ENCODE measurements at regions not wholly inside any gene's neighbourhood (a gene's known extent, or its start where the extent isn't known, plus 50 kb on each side); places are given as distances from the start of the nearest gene placed in this dataset.

GRCh38 chr1:212192261-212192998, 92.8 kb upstream of the PPP2R5A start:
- no peak overlapping the region for H3K27ac ChIP-seq
- DNase-seq = no peak
- no peak overlapping the region for H3K4me3 ChIP-seq
- TF ChIP-seq POLR2A (IDR thresholded peaks at IDR 0.05) = no peak
- no peak for TF ChIP-seq CTCF (IDR thresholded peaks at IDR 0.05)
- no peaks in the 10 kb centered on the region for H3K36me3 ChIP-seq
- no peaks in the 10 kb centered on the region for H3K9me3 ChIP-seq
- H3K4me1 ChIP-seq = no peaks in the 10 kb centered on the region
- no peaks in the 10 kb centered on the region for H3K27me3 ChIP-seq

- Histone ChIP-seq H3K27ac (no peak overlapping the region), H3K9me3 (no peaks in the 10 kb centered on the region), H3K27me3 (no peaks in the 10 kb centered on the region), H3K36me3 (no peaks in the 10 kb centered on the region), H3K4me3 (no peak overlapping the region), H3K4me1 (no peaks in the 10 kb centered on the region)
- no peak for DNase-seq
- no peak for TF ChIP-seq CTCF (IDR thresholded peaks at IDR 0.05)
- TF ChIP-seq POLR2A (IDR thresholded peaks at IDR 0.05) = no peak
Measured at GRCh38 chr1:212196355-212196754, 88.9 kb upstream of the PPP2R5A start.

- Histone ChIP-seq H3K27me3 (no peaks in the 10 kb centered on the region), H3K9me3 (no peaks in the 10 kb centered on the region), H3K36me3 (no peaks in the 10 kb centered on the region), H3K4me3 (no peak overlapping the region), H3K27ac (no peak overlapping the region), H3K4me1 (no peaks in the 10 kb centered on the region)
- DNase-seq = no peak
- TF ChIP-seq POLR2A (IDR thresholded peaks at IDR 0.05) (no peak), CTCF (IDR thresholded peaks at IDR 0.05) (no peak)
Measured at GRCh38 chr1:212201461-212201860, 83.7 kb upstream of the PPP2R5A start.

- H3K27me3 ChIP-seq = no peaks in the 10 kb centered on the region
- DNase-seq = no peak
- TF ChIP-seq POLR2A (IDR thresholded peaks at IDR 0.05) (no peak), CTCF (IDR thresholded peaks at IDR 0.05) (no peak)
- no peaks in the 10 kb centered on the region for H3K36me3 ChIP-seq
- no peaks in the 10 kb centered on the region for H3K4me1 ChIP-seq
- no peaks in the 10 kb centered on the region for H3K9me3 ChIP-seq
- H3K4me3 ChIP-seq = no peak overlapping the region
- no peak overlapping the region for H3K27ac ChIP-seq
Measured at GRCh38 chr1:212203630-212204029, 81.6 kb upstream of the PPP2R5A start.

GRCh38 chr1:212205006-212205405, 80.2 kb upstream of the PPP2R5A start:
- no peaks in the 10 kb centered on the region for H3K4me1 ChIP-seq
- H3K9me3 ChIP-seq = no peaks in the 10 kb centered on the region
- no peak for DNase-seq
- TF ChIP-seq CTCF (IDR thresholded peaks at IDR 0.05) (no peak), POLR2A (IDR thresholded peaks at IDR 0.05) (no peak)
- no peak overlapping the region for H3K4me3 ChIP-seq
- no peak overlapping the region for H3K27ac ChIP-seq
- no peaks in the 10 kb centered on the region for H3K27me3 ChIP-seq
- H3K36me3 ChIP-seq = no peaks in the 10 kb centered on the region

GRCh38 chr1:212205843-212206242, 79.4 kb upstream of the PPP2R5A start:
- no peak for DNase-seq
- Histone ChIP-seq H3K27ac (no peak overlapping the region), H3K4me1 (no peaks in the 10 kb centered on the region), H3K27me3 (no peaks in the 10 kb centered on the region), H3K36me3 (no peaks in the 10 kb centered on the region), H3K4me3 (no peak overlapping the region), H3K9me3 (no peaks in the 10 kb centered on the region)
- TF ChIP-seq POLR2A (IDR thresholded peaks at IDR 0.05) = no peak
- TF ChIP-seq CTCF (IDR thresholded peaks at IDR 0.05) = no peak

All from Peyer's patch (tissue), 4 donors.